Endothelial cell of umbilical vein (primary cell): ENCODE measurements at regions not wholly inside any gene's neighbourhood (a gene's known extent, or its start where the extent isn't known, plus 50 kb on each side); places are given as distances from the start of the nearest gene placed in this dataset.

ENCODE experiments used
- BruUV-seq: library from RNA; stranded (reverse); fragments of 400-500 nt; replicated peaks from 2 replicates; lab custom pipeline; 2021; lab: Mats Ljungman, UMichigan
- CTCF ChIA-PET: fragments of 300-600, 350-600 bp; sonication (Branson Sonifier 250); formaldehyde crosslinking; loops from one replicate; lab custom pipeline; 2021; ENCODE audit warnings: antibody characterized with exemption, inconsistent platforms; lab: Charles Lee
- POLR2A ChIA-PET: fragments of 300-600, 350-600 bp; sonication (Branson Sonifier 250); formaldehyde crosslinking; loops from one replicate; lab custom pipeline; 2021; ENCODE audit warnings: antibody characterized with exemption, inconsistent platforms; lab: Charles Lee
- DNase-seq: peaks from one replicate; pipeline ENCODE4 v3.0.0-alpha.2; 2011; ENCODE audit warnings: low read depth, low spot score
- FAIRE-seq: peaks from 2 replicates; lab custom pipeline; 2011; peaks lifted over from hg19 to GRCh38; lab: Jason Lieb, UNC
- H2AFZ ChIP-seq: 2 replicates; pipeline ENCODE4 v1.6.0; 2012; ENCODE audit warnings: low read depth, low read length, control low read depth, inconsistent platforms
- H3K27ac ChIP-seq: 2 replicates; pipeline ENCODE4 v1.5.1; 2011; ENCODE audit warnings: low read depth, mild to moderate bottlenecking, control low read depth, low read length, moderate library complexity; ENCODE audit not compliant: insufficient read depth
- H3K27me3 ChIP-seq, 2 experiments: 2 replicates each; pipeline versions ENCODE4 v1.6.0 to v1.6.1; 2011; ENCODE audit warnings: low read length in 2 of 2, mixed read lengths in 1 of 2; ENCODE audit not compliant: control insufficient read depth in 2 of 2, insufficient read depth in 2 of 2
- H3K36me3 ChIP-seq, 2 experiments: 2 replicates in 1 of 2; 3 replicates in 1 of 2; pipeline ENCODE4 v1.5.1; 2011; ENCODE audit warnings: low read length in 2 of 2, mild to moderate bottlenecking in 1 of 2, moderate library complexity in 1 of 2; ENCODE audit not compliant: control insufficient read depth in 2 of 2, insufficient read depth in 2 of 2; ENCODE audit errors: extremely low read depth in 1 of 2
- H3K4me1 ChIP-seq: 3 replicates; pipeline ENCODE4 v1.5.1; 2011; ENCODE audit warnings: mild to moderate bottlenecking, low read length; ENCODE audit not compliant: control insufficient read depth, insufficient read depth; ENCODE audit errors: extremely low read depth
- H3K4me2 ChIP-seq: 2 replicates; pipeline ENCODE4 v1.6.1; 2011; ENCODE audit warnings: low read length, control low read depth, mixed read lengths; ENCODE audit not compliant: insufficient read depth
- H3K4me3 ChIP-seq, 3 experiments: fragments of 200-600 bp in 1 of 3; sonication (generic), shearing (Covaris generic) in 1 of 3; replicated peaks in 1 of 3; 2 replicates each; pipeline ENCODE4 v1.5.1; 2011 to 2016; ENCODE audit warnings: control low read depth in 3 of 3, low read length in 3 of 3, mild to moderate bottlenecking in 2 of 3, inconsistent platforms in 1 of 3, low read depth in 1 of 3, moderate library complexity in 1 of 3; ENCODE audit not compliant: insufficient read depth in 1 of 3
- H3K79me2 ChIP-seq: 2 replicates; pipeline ENCODE4 v1.6.0; 2012; ENCODE audit warnings: low read length, inconsistent platforms; ENCODE audit not compliant: control insufficient read depth, insufficient read depth
- H3K9ac ChIP-seq: replicated peaks from 2 replicates; pipeline ENCODE3; 2011; ENCODE audit warnings: low read length, control low read depth; ENCODE audit not compliant: insufficient read depth; ENCODE audit errors: extremely low read depth
- H3K9me1 ChIP-seq: replicated peaks from 3 replicates; pipeline ENCODE4 v1.6.0; 2011; ENCODE audit warnings: mild to moderate bottlenecking, low read length; ENCODE audit not compliant: control insufficient read depth, insufficient read depth; ENCODE audit errors: extremely low read depth
- H3K9me3 ChIP-seq: replicated peaks from 2 replicates; pipeline ENCODE4 v1.5.1; 2012; ENCODE audit warnings: low read length, inconsistent platforms; ENCODE audit not compliant: control insufficient read depth, insufficient read depth
- H4K20me1 ChIP-seq: replicated peaks from 2 replicates; pipeline ENCODE3; 2011; ENCODE audit warnings: mild to moderate bottlenecking, low read length; ENCODE audit not compliant: control insufficient read depth, insufficient read depth; ENCODE audit errors: extremely low read depth
- CTCF ChIP-seq, 2 donors: IDR thresholded peaks; 1 replicate in 1 of 2; 2 replicates in 1 of 2; pipeline ENCODE4 v1.5.1; 2011; ENCODE audit warnings: low read length in 2 of 2, mild to moderate bottlenecking in 2 of 2, moderate library complexity in 2 of 2, control low read depth in 1 of 2, inconsistent platforms in 1 of 2, low read depth in 1 of 2; ENCODE audit not compliant: insufficient read depth in 1 of 2; ENCODE audit errors: extremely low read depth in 1 of 2
- EZH2 ChIP-seq: IDR thresholded peaks from 2 replicates; pipeline ENCODE4 v1.6.1; 2012; ENCODE audit warnings: borderline replicate concordance, low read depth, mild to moderate bottlenecking, moderate library complexity, low read length, inconsistent platforms; ENCODE audit not compliant: severe bottlenecking
- GATA2 ChIP-seq: IDR thresholded peaks from 2 replicates; pipeline ENCODE4 v1.7.0; 2011; ENCODE audit warnings: low read depth, mild to moderate bottlenecking, moderate library complexity, mixed read lengths, low read length; ENCODE audit not compliant: insufficient read length, insufficient read depth
- JUN ChIP-seq: IDR thresholded peaks from 2 replicates; pipeline ENCODE4 v1.6.1; 2011; ENCODE audit warnings: borderline replicate concordance, low read depth; ENCODE audit not compliant: insufficient read length, insufficient read depth
- MYC ChIP-seq: IDR thresholded peaks from one replicate; pipeline ENCODE4 v1.6.1; 2011; ENCODE audit warnings: mild to moderate bottlenecking, low read depth, low read length
- POLR2A ChIP-seq: IDR thresholded peaks from 2 replicates; pipeline ENCODE4 v1.6.1; 2012; ENCODE audit warnings: low read depth, mild to moderate bottlenecking, control low read depth, low read length
- POLR2AphosphoS5 ChIP-seq: IDR thresholded peaks from 2 replicates; pipeline ENCODE4 v1.6.1; 2012; ENCODE audit warnings: low read depth, mild to moderate bottlenecking, control low read depth, low read length, moderate library complexity; ENCODE audit not compliant: insufficient read depth
- dilution Hi-C: fragments of 300-500 bp; cut with MboI; formaldehyde crosslinking; loops from one replicate; pipeline ENCODE4 v1.15.0; 2019; ENCODE audit warnings: low sequenced_read_pairs; ENCODE audit not compliant: extremely low pct_ligation_motif_present
- intact Hi-C: fragments of 100-400 bp; cut with micrococcal nuclease; formaldehyde crosslinking; loops from one replicate; pipeline ENCODE4 v1.10.0; 2022
- TF ChIP-seq, protein P1 (sequence below): IDR thresholded peaks from 2 replicates; pipeline ENCODE4 v1.6.1; 2011; ENCODE audit not compliant: insufficient read depth, insufficient read length

DNA sequence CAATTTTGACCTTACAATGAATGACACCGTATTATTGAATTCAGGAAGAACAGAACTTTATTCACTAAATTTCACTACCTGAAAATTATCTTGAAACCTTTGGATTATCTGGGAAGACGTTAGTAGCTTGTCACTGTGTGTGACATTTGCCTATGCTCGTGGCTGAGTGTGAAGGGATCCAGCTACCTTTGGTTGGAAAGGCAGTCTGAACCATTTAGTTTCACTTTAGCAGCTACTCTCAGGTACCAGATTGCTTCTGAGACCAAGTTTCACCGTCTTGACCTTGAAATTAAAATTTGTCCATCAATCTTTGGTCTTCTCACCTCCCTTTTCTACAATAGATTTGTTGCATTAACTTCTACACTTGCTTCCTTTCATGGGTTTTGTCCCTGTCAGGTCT lies 637.5 kb downstream of the MBD2 start:
- no peak for TF ChIP-seq POLR2AphosphoS5
- TF ChIP-seq JUN: no peak
- TF ChIP-seq POLR2A: no peak
- TF ChIP-seq EZH2: no peak
- TF ChIP-seq, protein P1, sequence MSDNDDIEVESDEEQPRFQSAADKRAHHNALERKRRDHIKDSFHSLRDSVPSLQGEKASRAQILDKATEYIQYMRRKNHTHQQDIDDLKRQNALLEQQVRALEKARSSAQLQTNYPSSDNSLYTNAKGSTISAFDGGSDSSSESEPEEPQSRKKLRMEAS: no peak
- TF ChIP-seq MYC: no peak
- TF ChIP-seq CTCF (IDR thresholded peaks at IDR 0.05; ENCODE audit: extremely low read depth in 1 of 2, insufficient read depth in 1 of 2, low read depth in 1 of 2, low read length in 2 of 2): no peak
- no peak for TF ChIP-seq GATA2
- Histone ChIP-seq H3K4me1 (no peaks in the 10 kb centered on the region), H3K9ac (no peak overlapping the region), H3K9me3 (no peaks in the 10 kb centered on the region), H4K20me1 (no peaks in the 10 kb centered on the region), H3K4me2 (no peak overlapping the region), H3K4me3 (no peak overlapping the region), H3K27ac (no peak overlapping the region), H2AFZ (no peak overlapping the region), H3K27me3 (no peaks in the 10 kb centered on the region), H3K79me2 (no peaks in the 10 kb centered on the region), H3K36me3 (no peaks in the 10 kb centered on the region), H3K9me1 (no peaks in the 10 kb centered on the region)
- BruUV-seq: no TSS peak
- ChIA-PET CTCF (no interaction called here), POLR2A (no interaction called here)
- FAIRE-seq (no peak), DNase-seq (no peak)
- intact Hi-C loops: no loop called here
- dilution Hi-C loops: no loop called here
